ENCODE measurements at regions not wholly inside any gene's neighbourhood (a gene's known extent, or its start where the extent isn't known, plus 50 kb on each side); places are given as distances from the start of the nearest gene placed in this dataset.
"Not testable (repeated sequence)": the region's sequence is repeated elsewhere in the genome, so short reads cannot be mapped to it uniquely, and the experiment has no call there.

- H3K9me3 ChIP-seq (replicated peaks; ENCODE audit: insufficient read depth, low read length), result no peaks in the 10 kb centered on the region
- H3K4me3 ChIP-seq (ENCODE audit: low read length), result no peak overlapping the region
- DNase-seq, result no peak
- no peaks in the 10 kb centered on the region for H3F3A ChIP-seq (ENCODE audit: insufficient read depth, low read length)
- H3K36me3 ChIP-seq (replicated peaks; ENCODE audit: insufficient read depth, low read length), result no peaks in the 10 kb centered on the region
- no peak overlapping the region for H3K27ac ChIP-seq (ENCODE audit: low read length)
- H3K4me1 ChIP-seq (ENCODE audit: low read length), result no peaks in the 10 kb centered on the region
- H4K20me1 ChIP-seq (ENCODE audit: insufficient read depth, low read length), result no peaks in the 10 kb centered on the region
- no peaks in the 10 kb centered on the region for H3K79me2 ChIP-seq (ENCODE audit: low read length)
- H3K9ac ChIP-seq (ENCODE audit: low read length), result no peak overlapping the region
- H3K27me3 ChIP-seq (replicated peaks; ENCODE audit: insufficient read depth, low read length), result no peaks in the 10 kb centered on the region
- H3K9me2 ChIP-seq (replicated peaks; ENCODE audit: insufficient read depth, low read length), result no peaks in the 10 kb centered on the region
- TF ChIP-seq CTCF (IDR thresholded peaks at IDR 0.05; ENCODE audit: low read length) (no peak), EZH2phosphoT487 (IDR thresholded peaks at IDR 0.05; ENCODE audit: low read length) (no peak), EZH2 (optimal IDR thresholded peaks at IDR 0.05; ENCODE audit: low read depth, low read length) (no peak)
- H2AFZ ChIP-seq (ENCODE audit: low read length), result no peak overlapping the region
- no peak overlapping the region for H3K4me2 ChIP-seq (ENCODE audit: low read depth, low read length)
Measured at GRCh38 chr10:64358907-64359306, 837.7 kb downstream of the REEP3 start.

- not testable (repeated sequence) for H3F3A ChIP-seq (ENCODE audit: insufficient read depth, low read length); H3K9me3 ChIP-seq (replicated peaks; ENCODE audit: insufficient read depth, low read length); H4K20me1 ChIP-seq (ENCODE audit: insufficient read depth, low read length); H3K4me2 ChIP-seq (ENCODE audit: low read depth, low read length); H3K27me3 ChIP-seq (replicated peaks; ENCODE audit: insufficient read depth, low read length); H3K79me2 ChIP-seq (ENCODE audit: low read length); H3K4me3 ChIP-seq (ENCODE audit: low read length); H3K9me2 ChIP-seq (replicated peaks; ENCODE audit: insufficient read depth, low read length); H3K36me3 ChIP-seq (replicated peaks; ENCODE audit: insufficient read depth, low read length); DNase-seq; H3K27ac ChIP-seq (ENCODE audit: low read length); H3K4me1 ChIP-seq (ENCODE audit: low read length); H3K9ac ChIP-seq (ENCODE audit: low read length); H2AFZ ChIP-seq (ENCODE audit: low read length)
Measured at GRCh38 chr10:64360240-64360639, 839.0 kb downstream of the REEP3 start.

GRCh38 chr10:64363687-64364086 lies 842.5 kb downstream of the REEP3 start:
- Histone ChIP-seq H3K27me3 (replicated peaks; ENCODE audit: insufficient read depth, low read length) (no peaks in the 10 kb centered on the region), H3K9ac (ENCODE audit: low read length) (no peak overlapping the region), H2AFZ (ENCODE audit: low read length) (no peak overlapping the region), H3K9me2 (replicated peaks; ENCODE audit: insufficient read depth, low read length) (no peaks in the 10 kb centered on the region), H3K27ac (ENCODE audit: low read length) (no peak overlapping the region), H3K79me2 (ENCODE audit: low read length) (no peaks in the 10 kb centered on the region), H3K4me2 (ENCODE audit: low read depth, low read length) (no peak overlapping the region), H3K9me3 (replicated peaks; ENCODE audit: insufficient read depth, low read length) (no peaks in the 10 kb centered on the region), H3K4me1 (ENCODE audit: low read length) (no peaks in the 10 kb centered on the region), H3F3A (ENCODE audit: insufficient read depth, low read length) (no peaks in the 10 kb centered on the region), H4K20me1 (ENCODE audit: insufficient read depth, low read length) (no peaks in the 10 kb centered on the region), H3K4me3 (ENCODE audit: low read length) (no peak overlapping the region), H3K36me3 (replicated peaks; ENCODE audit: insufficient read depth, low read length) (no peaks in the 10 kb centered on the region)
- no peak for TF ChIP-seq CTCF (IDR thresholded peaks at IDR 0.05; ENCODE audit: low read length)
- no peak for TF ChIP-seq EZH2phosphoT487 (IDR thresholded peaks at IDR 0.05; ENCODE audit: low read length)
- TF ChIP-seq EZH2 (optimal IDR thresholded peaks at IDR 0.05; ENCODE audit: low read depth, low read length), result no peak
- DNase-seq, result no peak

- Histone ChIP-seq H3K36me3 (replicated peaks; ENCODE audit: insufficient read depth, low read length) (no peaks in the 10 kb centered on the region), H3K4me1 (ENCODE audit: low read length) (no peaks in the 10 kb centered on the region), H3K79me2 (ENCODE audit: low read length) (no peaks in the 10 kb centered on the region), H3K27me3 (replicated peaks; ENCODE audit: insufficient read depth, low read length) (no peaks in the 10 kb centered on the region), H3F3A (ENCODE audit: insufficient read depth, low read length) (no peaks in the 10 kb centered on the region), H3K4me3 (ENCODE audit: low read length) (no peak overlapping the region), H4K20me1 (ENCODE audit: insufficient read depth, low read length) (no peaks in the 10 kb centered on the region), H3K27ac (ENCODE audit: low read length) (no peak overlapping the region), H2AFZ (ENCODE audit: low read length) (no peak overlapping the region), H3K4me2 (ENCODE audit: low read depth, low read length) (no peak overlapping the region), H3K9me2 (replicated peaks; ENCODE audit: insufficient read depth, low read length) (no peaks in the 10 kb centered on the region), H3K9ac (ENCODE audit: low read length) (no peak overlapping the region), H3K9me3 (replicated peaks; ENCODE audit: insufficient read depth, low read length) (no peaks in the 10 kb centered on the region)
- DNase-seq, result no peak
- TF ChIP-seq EZH2phosphoT487 (IDR thresholded peaks at IDR 0.05; ENCODE audit: low read length), result no peak
- TF ChIP-seq EZH2 (optimal IDR thresholded peaks at IDR 0.05; ENCODE audit: low read depth, low read length), result no peak
- no peak for TF ChIP-seq CTCF (IDR thresholded peaks at IDR 0.05; ENCODE audit: low read length)
Measured at GRCh38 chr10:64365663-64366062, 844.5 kb downstream of the REEP3 start.

Data from MM.1S (cell line).